PFSK-1 (cell line): ENCODE measurements at regions not wholly inside any gene's neighbourhood (a gene's known extent, or its start where the extent isn't known, plus 50 kb on each side); places are given as distances from the start of the nearest gene placed in this dataset.

ENCODE experiments used
- FOXP2 ChIP-seq: optimal IDR thresholded peaks from 2 replicates; pipeline ENCODE3; 2011; ENCODE audit warnings: borderline replicate concordance, control low read depth, inconsistent platforms; ENCODE audit not compliant: insufficient read depth; ENCODE audit errors: extremely low read length, extremely low read depth
- POLR2AphosphoS5 ChIP-seq: IDR thresholded peaks from 2 replicates; pipeline ENCODE4 v1.6.1; 2012; ENCODE audit warnings: low read depth, mild to moderate bottlenecking, control low read depth, low read length, moderate library complexity
- SIN3A ChIP-seq: IDR thresholded peaks from 2 replicates; pipeline ENCODE4 v1.6.1; 2012; ENCODE audit warnings: mild to moderate bottlenecking, low read length, moderate library complexity, borderline replicate concordance; ENCODE audit not compliant: insufficient read depth
- TAF1 ChIP-seq: IDR thresholded peaks from 2 replicates; pipeline ENCODE4 v1.6.1; 2012; ENCODE audit warnings: low read length, control low read depth, borderline replicate concordance; ENCODE audit not compliant: insufficient read depth
- TF ChIP-seq, protein P1 (sequence below), 2 experiments: IDR thresholded peaks; 2 replicates each; pipeline versions ENCODE4 v1.6.1 to v1.8.0; 2011 to 2012; ENCODE audit warnings: low read depth in 2 of 2, low read length in 2 of 2, control low read depth in 1 of 2, inconsistent platforms in 1 of 2, mild to moderate bottlenecking in 1 of 2, moderate library complexity in 1 of 2; ENCODE audit not compliant: insufficient read depth in 1 of 2

DNA sequence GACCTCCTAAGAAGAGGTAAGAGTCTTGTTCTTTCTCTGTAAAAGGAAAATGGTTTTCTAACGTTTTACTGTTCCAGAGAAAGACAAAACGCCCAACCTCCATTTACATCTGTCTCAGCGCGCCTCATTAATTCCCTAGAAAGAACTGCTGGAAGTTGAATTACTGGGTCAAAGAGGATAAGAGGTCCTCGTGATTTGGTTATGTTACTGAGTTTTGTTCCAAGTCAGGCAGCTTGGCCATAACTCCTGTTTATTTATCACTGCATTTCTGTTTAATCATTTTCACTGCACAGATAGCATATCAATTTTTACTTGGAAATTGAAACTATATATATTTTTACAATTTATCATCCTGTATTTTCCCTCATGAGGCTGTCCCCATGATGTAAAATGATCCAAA lies 112.9 kb upstream of the PEG3 start:
- TF ChIP-seq, protein P1, sequence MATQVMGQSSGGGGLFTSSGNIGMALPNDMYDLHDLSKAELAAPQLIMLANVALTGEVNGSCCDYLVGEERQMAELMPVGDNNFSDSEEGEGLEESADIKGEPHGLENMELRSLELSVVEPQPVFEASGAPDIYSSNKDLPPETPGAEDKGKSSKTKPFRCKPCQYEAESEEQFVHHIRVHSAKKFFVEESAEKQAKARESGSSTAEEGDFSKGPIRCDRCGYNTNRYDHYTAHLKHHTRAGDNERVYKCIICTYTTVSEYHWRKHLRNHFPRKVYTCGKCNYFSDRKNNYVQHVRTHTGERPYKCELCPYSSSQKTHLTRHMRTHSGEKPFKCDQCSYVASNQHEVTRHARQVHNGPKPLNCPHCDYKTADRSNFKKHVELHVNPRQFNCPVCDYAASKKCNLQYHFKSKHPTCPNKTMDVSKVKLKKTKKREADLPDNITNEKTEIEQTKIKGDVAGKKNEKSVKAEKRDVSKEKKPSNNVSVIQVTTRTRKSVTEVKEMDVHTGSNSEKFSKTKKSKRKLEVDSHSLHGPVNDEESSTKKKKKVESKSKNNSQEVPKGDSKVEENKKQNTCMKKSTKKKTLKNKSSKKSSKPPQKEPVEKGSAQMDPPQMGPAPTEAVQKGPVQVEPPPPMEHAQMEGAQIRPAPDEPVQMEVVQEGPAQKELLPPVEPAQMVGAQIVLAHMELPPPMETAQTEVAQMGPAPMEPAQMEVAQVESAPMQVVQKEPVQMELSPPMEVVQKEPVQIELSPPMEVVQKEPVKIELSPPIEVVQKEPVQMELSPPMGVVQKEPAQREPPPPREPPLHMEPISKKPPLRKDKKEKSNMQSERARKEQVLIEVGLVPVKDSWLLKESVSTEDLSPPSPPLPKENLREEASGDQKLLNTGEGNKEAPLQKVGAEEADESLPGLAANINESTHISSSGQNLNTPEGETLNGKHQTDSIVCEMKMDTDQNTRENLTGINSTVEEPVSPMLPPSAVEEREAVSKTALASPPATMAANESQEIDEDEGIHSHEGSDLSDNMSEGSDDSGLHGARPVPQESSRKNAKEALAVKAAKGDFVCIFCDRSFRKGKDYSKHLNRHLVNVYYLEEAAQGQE (IDR thresholded peaks at IDR 0.05; ENCODE audit: insufficient read depth in 1 of 2, low read depth in 2 of 2, low read length in 2 of 2): no peak
- TF ChIP-seq POLR2AphosphoS5 (no peak), TAF1 (no peak), SIN3A (no peak), FOXP2 (no peak)
